Astrocyte (in vitro differentiated cells and primary cell): ENCODE measurements at regions not wholly inside any gene's neighbourhood (a gene's known extent, or its start where the extent isn't known, plus 50 kb on each side); places are given as distances from the start of the nearest gene placed in this dataset.

Experiments used
- DNase-seq: peaks from one replicate; pipeline ENCODE4 v3.0.0-alpha.2; 2010; ENCODE audit warnings: low read depth
- FAIRE-seq: peaks from 2 replicates; lab custom pipeline; 2011; peaks lifted over from hg19 to GRCh38; lab: Jason Lieb, UNC
- H2AFZ ChIP-seq: 2 replicates; pipeline ENCODE4 v1.6.0; 2012; ENCODE audit warnings: low read depth, low read length, inconsistent platforms
- H3K27ac ChIP-seq: 2 replicates; pipeline ENCODE4 v1.5.1; 2011; ENCODE audit warnings: low read depth, low read length, inconsistent platforms
- H3K27me3 ChIP-seq: 2 replicates; pipeline ENCODE4 v1.6.0; 2011; ENCODE audit warnings: low read length, inconsistent platforms; ENCODE audit not compliant: insufficient read depth
- H3K36me3 ChIP-seq: 2 replicates; pipeline ENCODE4 v1.5.1; 2011; ENCODE audit warnings: low read length, inconsistent platforms; ENCODE audit not compliant: insufficient read depth
- H3K4me1 ChIP-seq: 2 replicates; pipeline ENCODE4 v1.5.1; 2011; ENCODE audit warnings: low read length, inconsistent platforms; ENCODE audit not compliant: insufficient read depth
- H3K4me2 ChIP-seq: 2 replicates; pipeline ENCODE4 v1.6.0; 2012; ENCODE audit warnings: low read length, inconsistent platforms
- H3K4me3 ChIP-seq: 2 replicates; pipeline ENCODE4 v1.5.1; 2011; ENCODE audit warnings: low read depth, mild to moderate bottlenecking, low read length, inconsistent platforms; ENCODE audit not compliant: insufficient read depth
- H3K79me2 ChIP-seq: 2 replicates; pipeline ENCODE4 v1.6.0; 2012; ENCODE audit warnings: mild to moderate bottlenecking, low read length, inconsistent platforms; ENCODE audit not compliant: insufficient read depth
- H3K9ac ChIP-seq: 2 replicates; pipeline ENCODE4 v1.6.0; 2012; ENCODE audit warnings: mild to moderate bottlenecking, low read length, inconsistent platforms
- H3K9me3 ChIP-seq: 2 replicates; pipeline ENCODE4 v1.5.1; 2012; ENCODE audit warnings: low read depth, mild to moderate bottlenecking, low read length, inconsistent platforms; ENCODE audit not compliant: insufficient read depth
- H4K20me1 ChIP-seq: 2 replicates; pipeline ENCODE4 v1.6.0; 2012; ENCODE audit warnings: low read length, inconsistent platforms; ENCODE audit not compliant: insufficient read depth
- H3K27ac Mint-ChIP-seq: one replicate; pipeline ENCODE4 v1.8.0; 2021; ENCODE audit warnings: mild to moderate bottlenecking, mixed read lengths; ENCODE audit not compliant: unreplicated experiment
- H3K27me3 Mint-ChIP-seq: one replicate; pipeline ENCODE4 v1.8.0; 2021; ENCODE audit warnings: low read depth, mixed read lengths; ENCODE audit not compliant: unreplicated experiment
- H3K36me3 Mint-ChIP-seq: one replicate; pipeline ENCODE4 v1.8.0; 2021; ENCODE audit warnings: low read depth, mixed read lengths; ENCODE audit not compliant: unreplicated experiment
- H3K4me1 Mint-ChIP-seq: one replicate; pipeline ENCODE4 v1.8.0; 2021; ENCODE audit warnings: low read depth, mixed read lengths; ENCODE audit not compliant: unreplicated experiment
- H3K4me3 Mint-ChIP-seq: one replicate; pipeline ENCODE4 v1.8.0; 2021; ENCODE audit warnings: mild to moderate bottlenecking, moderate library complexity, mixed read lengths; ENCODE audit not compliant: unreplicated experiment
- H3K9me3 Mint-ChIP-seq: one replicate; pipeline ENCODE4 v1.8.0; 2021; ENCODE audit warnings: mild to moderate bottlenecking, mixed read lengths; ENCODE audit not compliant: unreplicated experiment
- CTCF ChIP-seq: IDR thresholded peaks from 2 replicates; pipeline ENCODE4 v1.5.1; 2011; ENCODE audit warnings: low read depth, mild to moderate bottlenecking, inconsistent platforms, low read length, moderate library complexity; ENCODE audit not compliant: insufficient read depth
- EZH2 ChIP-seq: IDR thresholded peaks from 2 replicates; pipeline ENCODE4 v1.6.1; 2012; ENCODE audit warnings: mild to moderate bottlenecking, low read length, inconsistent platforms; ENCODE audit not compliant: insufficient read depth

- Histone ChIP-seq H2AFZ (no peak overlapping the region), H3K4me2 (no peak overlapping the region), H3K9ac (no peak overlapping the region), H3K79me2 (no peaks in the 10 kb centered on the region), H3K27ac (no peak overlapping the region), H3K9me3 (no peaks in the 10 kb centered on the region), H3K27me3 (no peaks in the 10 kb centered on the region), H3K4me3 (no peak overlapping the region), H3K4me1 (no peaks in the 10 kb centered on the region), H4K20me1 (no peaks in the 10 kb centered on the region), H3K36me3 (no peaks in the 10 kb centered on the region)
- Mint-ChIP-seq H3K27ac (no peak overlapping the region), H3K27me3 (peaks cover 15% of the 10 kb centered on the region), H3K4me3 (no peak overlapping the region), H3K9me3 (peaks cover 2% of the 10 kb centered on the region), H3K4me1 (no peaks in the 10 kb centered on the region), H3K36me3 (peaks cover 2% of the 10 kb centered on the region)
- TF ChIP-seq CTCF, result no peak
- no peak for TF ChIP-seq EZH2
- DNase-seq, result no peak
- no peak for FAIRE-seq
These were observed 259.7 kb downstream of the RHOU start for GRCh38 chr1:228994676-228995594.

DNA sequence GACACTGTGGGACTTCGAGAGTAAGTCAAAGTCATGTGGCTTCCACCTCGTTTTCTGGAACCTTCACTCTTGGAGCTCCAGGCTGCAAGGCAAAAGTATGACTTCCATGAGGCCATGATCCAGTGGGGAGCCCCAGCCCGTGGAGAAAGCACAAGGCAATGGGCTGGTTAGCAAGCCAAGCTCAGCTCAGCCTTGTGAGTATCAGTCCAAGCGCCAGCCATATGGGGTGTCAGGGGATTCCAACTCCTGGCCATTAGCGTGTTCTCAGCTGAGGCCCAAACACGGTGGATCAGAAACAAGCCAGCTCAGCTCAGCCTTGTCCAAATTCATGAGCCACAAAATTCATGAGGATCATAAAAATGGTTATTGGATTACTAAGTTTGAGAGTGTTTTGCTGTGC lies 261.0 kb downstream of the RHOU start:
- Histone ChIP-seq H3K27ac (no peak overlapping the region), H4K20me1 (no peaks in the 10 kb centered on the region), H3K4me3 (no peak overlapping the region), H3K27me3 (no peaks in the 10 kb centered on the region), H3K36me3 (no peaks in the 10 kb centered on the region), H3K9ac (no peak overlapping the region), H3K4me2 (no peak overlapping the region), H3K9me3 (no peaks in the 10 kb centered on the region), H3K4me1 (no peaks in the 10 kb centered on the region), H2AFZ (no peak overlapping the region), H3K79me2 (no peaks in the 10 kb centered on the region)
- H3K27ac Mint-ChIP-seq, result no peak overlapping the region
- TF ChIP-seq CTCF (no peak), EZH2 (no peak)
- H3K36me3 Mint-ChIP-seq, result peaks cover 1% of the 10 kb centered on the region
- FAIRE-seq (no peak), DNase-seq (no peak)
- no peak overlapping the region for H3K4me3 Mint-ChIP-seq
- H3K27me3 Mint-ChIP-seq, result peaks cover 13% of the 10 kb centered on the region
- peaks cover 2% of the 10 kb centered on the region for H3K9me3 Mint-ChIP-seq
- no peaks in the 10 kb centered on the region for H3K4me1 Mint-ChIP-seq

- H3K27me3 Mint-ChIP-seq, result peaks cover 11% of the 10 kb centered on the region
- H2AFZ ChIP-seq, result no peak overlapping the region
- FAIRE-seq, result no peak
These were observed 262.5 kb downstream of the RHOU start for GRCh38 chr1:228997721-228998144.

More at GRCh38 chr1:228997721-228998144, 262.5 kb downstream of the RHOU start:
- H3K4me2 ChIP-seq, result no peak overlapping the region
- peaks cover 1% of the 10 kb centered on the region for H3K36me3 Mint-ChIP-seq
- H4K20me1 ChIP-seq, result no peaks in the 10 kb centered on the region
- H3K27ac Mint-ChIP-seq, result no peak overlapping the region
- no peaks in the 10 kb centered on the region for H3K79me2 ChIP-seq
- H3K36me3 ChIP-seq, result no peaks in the 10 kb centered on the region
- no peaks in the 10 kb centered on the region for H3K9me3 ChIP-seq
- H3K27me3 ChIP-seq, result no peaks in the 10 kb centered on the region
- H3K4me3 Mint-ChIP-seq, result no peak overlapping the region
- no peak overlapping the region for H3K9ac ChIP-seq
- no peaks in the 10 kb centered on the region for H3K4me1 Mint-ChIP-seq
- H3K4me1 ChIP-seq, result no peaks in the 10 kb centered on the region
- no peak for DNase-seq
- no peak for TF ChIP-seq CTCF
- TF ChIP-seq EZH2, result no peak
- H3K27ac ChIP-seq, result no peak overlapping the region
- peaks cover 2% of the 10 kb centered on the region for H3K9me3 Mint-ChIP-seq
- no peak overlapping the region for H3K4me3 ChIP-seq
